ENCODE measurements at regions not wholly inside any gene's neighbourhood (a gene's known extent, or its start where the extent isn't known, plus 50 kb on each side); places are given as distances from the start of the nearest gene placed in this dataset.

DNA sequence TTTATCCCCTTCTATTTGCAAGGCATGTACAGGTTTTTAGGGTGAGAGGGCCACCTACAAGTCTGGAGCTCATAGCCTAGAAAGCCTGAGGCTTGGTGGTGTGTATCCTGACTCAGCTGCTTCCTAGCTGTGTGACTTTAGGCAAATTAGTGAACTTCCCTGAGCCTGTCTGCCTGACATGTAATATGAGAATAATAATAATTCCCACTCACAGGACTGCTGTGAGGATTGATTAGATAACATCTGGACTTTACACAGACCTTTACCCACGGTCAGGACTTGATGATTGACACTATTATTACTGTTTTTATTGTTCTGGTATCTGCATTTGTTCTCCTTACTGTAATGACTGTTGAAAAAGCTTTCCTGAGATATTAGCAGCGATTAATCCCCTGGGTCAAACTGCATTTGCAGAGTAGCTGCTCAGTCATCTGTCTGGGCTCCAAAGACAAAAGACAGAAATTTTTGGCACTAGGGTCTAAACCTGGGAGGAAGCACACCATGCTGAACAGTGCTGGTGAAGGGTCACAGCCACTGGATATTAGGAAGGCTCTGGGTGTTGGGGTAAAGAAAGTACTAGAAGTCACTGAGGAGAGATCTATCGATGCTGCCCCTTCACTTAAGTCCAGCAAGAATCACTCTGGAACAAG lies 276.5 kb upstream of the FN1 start:
- TF ChIP-seq FOXA1 (IDR thresholded peaks at IDR 0.05) (no peak), SP1 (IDR thresholded peaks at IDR 0.05) (no peak), BHLHE40 (IDR thresholded peaks at IDR 0.05; ENCODE audit: borderline replicate concordance) (no peak)

Data from HEK293T (cell line).